DMS114 treated with DMSO at 0.1 percent for 48 hours (cell line): ENCODE measurements at regions not wholly inside any gene's neighbourhood (a gene's known extent, or its start where the extent isn't known, plus 50 kb on each side); places are given as distances from the start of the nearest gene placed in this dataset.

ENCODE experiments used
- DNase-seq: peaks from one replicate; lab custom pipeline; 2025; ENCODE audit not compliant: unreplicated experiment; lab: John Stamatoyannopoulos, UW

GRCh38 chr3:124395584-124396338 is 334.5 kb upstream of the UMPS start:
- DNase-seq = no peak

GRCh38 chr3:124396339-124396950 is 333.8 kb upstream of the UMPS start:
- DNase-seq = no peak

GRCh38 chr3:124397088-124397487 is 333.2 kb upstream of the UMPS start:
- no peak for DNase-seq

- DNase-seq = no peak
Measured at GRCh38 chr3:124398594-124398993, 331.7 kb upstream of the UMPS start.

- no peak for DNase-seq
Measured at GRCh38 chr3:124401843-124402242, 328.4 kb upstream of the UMPS start.

GRCh38 chr3:124402791-124403190 is 327.5 kb upstream of the UMPS start:
- no peak for DNase-seq

- no peak for DNase-seq
Measured at GRCh38 chr3:124404621-124405020, 325.6 kb upstream of the UMPS start.

- DNase-seq = no peak
Measured at GRCh38 chr3:124407260-124407659, 323.0 kb upstream of the UMPS start.

GRCh38 chr3:124409650-124410275 is 320.5 kb upstream of the UMPS start:
- no peak for DNase-seq

GRCh38 chr3:124410471-124410870 is 319.8 kb upstream of the UMPS start:
- no peak for DNase-seq

- no peak for DNase-seq
Measured at GRCh38 chr3:124411728-124412127, 318.5 kb upstream of the UMPS start.

GRCh38 chr3:124412644-124413043 is 317.6 kb upstream of the UMPS start:
- DNase-seq = no peak

- DNase-seq = no peak
Measured at GRCh38 chr3:124413393-124413792, 316.9 kb upstream of the UMPS start.

- no peak for DNase-seq
Measured at GRCh38 chr3:124413989-124414598, 316.2 kb upstream of the UMPS start.

GRCh38 chr3:124415446-124415960 is 314.7 kb upstream of the UMPS start:
- no peak for DNase-seq

- DNase-seq = no peak
Measured at GRCh38 chr3:124419303-124419702, 310.9 kb upstream of the UMPS start.

GRCh38 chr3:124420392-124420791 is 309.9 kb upstream of the UMPS start:
- DNase-seq = no peak

- no peak for DNase-seq
Measured at GRCh38 chr3:124422805-124423204, 307.4 kb upstream of the UMPS start.

GRCh38 chr3:124424396-124424795 is 305.9 kb upstream of the UMPS start:
- no peak for DNase-seq

- no peak for DNase-seq
Measured at GRCh38 chr3:124425972-124426371, 304.3 kb upstream of the UMPS start.

- no peak for DNase-seq
Measured at GRCh38 chr3:124428372-124429128, 301.7 kb upstream of the UMPS start.
